ENCODE measurements at regions not wholly inside any gene's neighbourhood (a gene's known extent, or its start where the extent isn't known, plus 50 kb on each side); places are given as distances from the start of the nearest gene placed in this dataset.

DNA sequence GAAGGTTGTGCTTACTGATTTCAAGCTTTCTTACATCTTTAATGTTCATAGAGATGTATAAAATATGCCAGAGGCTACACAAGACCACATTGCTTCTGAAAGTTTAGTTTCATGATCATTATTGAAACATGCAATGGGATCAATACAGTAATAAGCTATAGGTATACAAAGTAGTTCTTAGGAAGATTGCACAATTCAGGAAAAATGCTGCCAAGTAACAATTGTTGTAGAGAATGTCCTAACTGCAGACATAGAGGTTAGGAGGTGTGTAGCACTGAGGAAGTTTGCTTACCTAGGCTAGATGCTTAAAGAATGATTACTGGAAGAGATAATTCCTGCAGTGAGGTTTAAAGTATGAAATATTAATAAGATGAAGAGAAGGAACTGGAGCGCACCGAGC, 259.5 kb upstream of the CYRIA start:
- TF ChIP-seq, protein P1, sequence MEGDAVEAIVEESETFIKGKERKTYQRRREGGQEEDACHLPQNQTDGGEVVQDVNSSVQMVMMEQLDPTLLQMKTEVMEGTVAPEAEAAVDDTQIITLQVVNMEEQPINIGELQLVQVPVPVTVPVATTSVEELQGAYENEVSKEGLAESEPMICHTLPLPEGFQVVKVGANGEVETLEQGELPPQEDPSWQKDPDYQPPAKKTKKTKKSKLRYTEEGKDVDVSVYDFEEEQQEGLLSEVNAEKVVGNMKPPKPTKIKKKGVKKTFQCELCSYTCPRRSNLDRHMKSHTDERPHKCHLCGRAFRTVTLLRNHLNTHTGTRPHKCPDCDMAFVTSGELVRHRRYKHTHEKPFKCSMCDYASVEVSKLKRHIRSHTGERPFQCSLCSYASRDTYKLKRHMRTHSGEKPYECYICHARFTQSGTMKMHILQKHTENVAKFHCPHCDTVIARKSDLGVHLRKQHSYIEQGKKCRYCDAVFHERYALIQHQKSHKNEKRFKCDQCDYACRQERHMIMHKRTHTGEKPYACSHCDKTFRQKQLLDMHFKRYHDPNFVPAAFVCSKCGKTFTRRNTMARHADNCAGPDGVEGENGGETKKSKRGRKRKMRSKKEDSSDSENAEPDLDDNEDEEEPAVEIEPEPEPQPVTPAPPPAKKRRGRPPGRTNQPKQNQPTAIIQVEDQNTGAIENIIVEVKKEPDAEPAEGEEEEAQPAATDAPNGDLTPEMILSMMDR (IDR thresholded peaks at IDR 0.05; ENCODE audit: insufficient read depth, low read length, poor library complexity, severe bottlenecking), result no peak
- TF ChIP-seq EZH2phosphoT487 (conservative IDR thresholded peaks at IDR 0.05; ENCODE audit: low read length), result no peak

All from SU-DHL-6 (cell line).